SH-SY5Y (cell line): ENCODE measurements at regions not wholly inside any gene's neighbourhood (a gene's known extent, or its start where the extent isn't known, plus 50 kb on each side); places are given as distances from the start of the nearest gene placed in this dataset.

ENCODE experiments used
- GATA2 ChIP-seq: IDR thresholded peaks from 2 replicates; pipeline ENCODE4 v1.6.1; 2011; ENCODE audit warnings: mild to moderate bottlenecking, low read depth, low read length
- GATA3 ChIP-seq: IDR thresholded peaks from 2 replicates; pipeline ENCODE4 v1.6.1; 2011; ENCODE audit warnings: low read depth, mild to moderate bottlenecking, low read length, moderate library complexity

GRCh38 chr5:89265511-89266179 lies 382.7 kb upstream of the MEF2C start:
- TF ChIP-seq GATA3 (no peak), GATA2 (no peak)

GRCh38 chr5:89263846-89264245 lies 380.9 kb upstream of the MEF2C start:
- no peak for TF ChIP-seq GATA2
- no peak for TF ChIP-seq GATA3

- no peak for TF ChIP-seq GATA3
- TF ChIP-seq GATA2: no peak
These were observed 379.0 kb upstream of the MEF2C start for GRCh38 chr5:89262030-89262429.

GRCh38 chr5:89260254-89260653 lies 377.3 kb upstream of the MEF2C start:
- TF ChIP-seq GATA2 (no peak), GATA3 (no peak)

- TF ChIP-seq GATA2 (no peak), GATA3 (no peak)
These were observed 373.0 kb upstream of the MEF2C start for GRCh38 chr5:89255845-89256463.

- TF ChIP-seq GATA3 (no peak), GATA2 (no peak)
These were observed 370.8 kb upstream of the MEF2C start for GRCh38 chr5:89253666-89254352.

- no peak for TF ChIP-seq GATA2
- no peak for TF ChIP-seq GATA3
These were observed 363.9 kb upstream of the MEF2C start for GRCh38 chr5:89246864-89247263.

GRCh38 chr5:89246252-89246651 lies 363.3 kb upstream of the MEF2C start:
- no peak for TF ChIP-seq GATA3
- TF ChIP-seq GATA2: no peak

- TF ChIP-seq GATA2 (no peak), GATA3 (no peak)
These were observed 360.6 kb upstream of the MEF2C start for GRCh38 chr5:89243611-89244010.

- TF ChIP-seq GATA3: no peak
- TF ChIP-seq GATA2: no peak
These were observed 358.2 kb upstream of the MEF2C start for GRCh38 chr5:89241186-89241585.

GRCh38 chr5:89236900-89237299 lies 353.9 kb upstream of the MEF2C start:
- TF ChIP-seq GATA3: no peak
- TF ChIP-seq GATA2: no peak

GRCh38 chr5:89233462-89233861 lies 350.5 kb upstream of the MEF2C start:
- no peak for TF ChIP-seq GATA3
- no peak for TF ChIP-seq GATA2

GRCh38 chr5:89232139-89232603 lies 349.2 kb upstream of the MEF2C start:
- TF ChIP-seq GATA3 (no peak), GATA2 (no peak)

GRCh38 chr5:89230178-89230577 lies 347.2 kb upstream of the MEF2C start:
- no peak for TF ChIP-seq GATA2
- no peak for TF ChIP-seq GATA3

GRCh38 chr5:89229331-89230070 lies 346.5 kb upstream of the MEF2C start:
- TF ChIP-seq GATA2 (no peak), GATA3 (no peak)
